Breast epithelium (tissue), 4 donors: ENCODE measurements at regions not wholly inside any gene's neighbourhood (a gene's known extent, or its start where the extent isn't known, plus 50 kb on each side); places are given as distances from the start of the nearest gene placed in this dataset.

ENCODE experiments used
- DNase-seq, 2 donors: peaks; one replicate each; pipeline ENCODE4 v3.0.0-alpha.2; 2019; ENCODE audit warnings: low spot score in 2 of 2
- H3K27ac ChIP-seq, 2 donors: fragments of 200-600 bp; sonication (generic) in 1 of 2; one replicate each; pipeline ENCODE4 v1.5.1; 2016 to 2019; ENCODE audit warnings: mild to moderate bottlenecking in 1 of 2
- H3K27me3 ChIP-seq, 2 donors: fragments of 200-600 bp; sonication (generic) in 1 of 2; one replicate each; pipeline versions ENCODE4 v1.5.1 to v1.6.0; 2017 to 2019; ENCODE audit warnings: control low read depth in 1 of 2, mild to moderate bottlenecking in 1 of 2
- H3K36me3 ChIP-seq: fragments of 200-600 bp; one replicate; pipeline ENCODE4 v1.5.1; 2019
- H3K4me1 ChIP-seq, 2 donors: fragments of 200-600 bp; sonication (generic); one replicate each; pipeline ENCODE4 v1.5.1; 2016 to 2019; ENCODE audit warnings: control low read depth in 1 of 2
- H3K4me3 ChIP-seq, 3 donors: fragments of 200-600 bp; sonication (generic); 1 replicate in 2 of 3; 2 replicates in 1 of 3; pipeline ENCODE4 v1.5.1; 2016 to 2019; ENCODE audit warnings: mild to moderate bottlenecking in 3 of 3, moderate library complexity in 2 of 3
- H3K9me3 ChIP-seq, 2 donors: fragments of 200-600 bp; sonication (generic) in 1 of 2; one replicate each; pipeline ENCODE4 v1.5.1; 2016 to 2019; ENCODE audit warnings: control low read depth in 1 of 2
- CTCF ChIP-seq, 3 donors: fragments of 450-650 bp; IDR thresholded peaks; one replicate each; pipeline ENCODE4 v1.5.1; 2016 to 2017; ENCODE audit warnings: antibody characterized with exemption in 3 of 3, mild to moderate bottlenecking in 3 of 3, moderate library complexity in 3 of 3
- POLR2A ChIP-seq: fragments of 450-650 bp; IDR thresholded peaks from one replicate; pipeline ENCODE4 v1.6.1; 2016; ENCODE audit warnings: antibody characterized with exemption, mild to moderate bottlenecking, moderate library complexity
- POLR2AphosphoS5 ChIP-seq, 3 donors: sonication (generic); formaldehyde crosslinking; IDR thresholded peaks; one replicate each; pipeline ENCODE4 v1.6.1; 2017; ENCODE audit warnings: antibody characterized with exemption in 3 of 3
- intact Hi-C: fragments of 100-400 bp; cut with DNase I; formaldehyde crosslinking; loops from one replicate; pipeline ENCODE4 v1.15.1; 2023; ENCODE audit warnings: low total_unique reads

- H3K36me3 ChIP-seq = no peaks in the 10 kb centered on the region
- TF ChIP-seq CTCF (IDR thresholded peaks at IDR 0.05) (no peak), POLR2AphosphoS5 (IDR thresholded peaks at IDR 0.05) (no peak), POLR2A (no peak)
- H3K4me3 ChIP-seq = no peak overlapping the region
- intact Hi-C loops = no loop called here
- no peaks in the 10 kb centered on the region for H3K4me1 ChIP-seq
- H3K27ac ChIP-seq = no peak overlapping the region
- no peaks in the 10 kb centered on the region for H3K27me3 ChIP-seq
- H3K9me3 ChIP-seq = no peaks in the 10 kb centered on the region
- no peak for DNase-seq
Measured at GRCh38 chr2:205883965-205884364, 201.7 kb downstream of the NRP2 start.

- no peak overlapping the region for H3K27ac ChIP-seq
- no peak overlapping the region for H3K4me3 ChIP-seq
- H3K27me3 ChIP-seq = no peaks in the 10 kb centered on the region
- no peak for DNase-seq
- intact Hi-C loops = no loop called here
- H3K4me1 ChIP-seq = no peaks in the 10 kb centered on the region
- H3K36me3 ChIP-seq = no peaks in the 10 kb centered on the region
- TF ChIP-seq POLR2AphosphoS5 (IDR thresholded peaks at IDR 0.05) (no peak), POLR2A (no peak), CTCF (IDR thresholded peaks at IDR 0.05) (no peak)
- no peaks in the 10 kb centered on the region for H3K9me3 ChIP-seq
Measured at GRCh38 chr2:205882806-205883425, 200.6 kb downstream of the NRP2 start.

- Histone ChIP-seq H3K27ac (no peak overlapping the region), H3K27me3 (no peaks in the 10 kb centered on the region), H3K4me3 (no peak overlapping the region), H3K4me1 (no peaks in the 10 kb centered on the region), H3K36me3 (no peaks in the 10 kb centered on the region), H3K9me3 (no peaks in the 10 kb centered on the region)
- DNase-seq = no peak
- TF ChIP-seq CTCF (IDR thresholded peaks at IDR 0.05) = no peak
- intact Hi-C loops = no loop called here
Measured at GRCh38 chr2:205880048-205880447, 197.7 kb downstream of the NRP2 start.

- no peak for DNase-seq
- no peak overlapping the region for H3K27ac ChIP-seq
Measured at GRCh38 chr2:205878999-205879762, 196.9 kb downstream of the NRP2 start.

More at GRCh38 chr2:205878999-205879762, 196.9 kb downstream of the NRP2 start:
- Histone ChIP-seq H3K4me3 (no peak overlapping the region), H3K36me3 (no peaks in the 10 kb centered on the region), H3K9me3 (no peaks in the 10 kb centered on the region), H3K4me1 (no peaks in the 10 kb centered on the region), H3K27me3 (no peaks in the 10 kb centered on the region)
- intact Hi-C loops = no loop called here
- no peak for TF ChIP-seq POLR2A
- TF ChIP-seq POLR2AphosphoS5 (IDR thresholded peaks at IDR 0.05) = no peak
- TF ChIP-seq CTCF (IDR thresholded peaks at IDR 0.05) = no peak
